Keratinocyte (primary cell): ENCODE measurements at regions not wholly inside any gene's neighbourhood (a gene's known extent, or its start where the extent isn't known, plus 50 kb on each side); places are given as distances from the start of the nearest gene placed in this dataset.

Experiments used
- DNase-seq: peaks from one replicate; pipeline ENCODE4 v3.0.0-alpha.2; 2011; ENCODE audit warnings: low read depth, missing footprints, low spot score
- FAIRE-seq: peaks from 2 replicates; lab custom pipeline; 2011; peaks lifted over from hg19 to GRCh38; lab: Jason Lieb, UNC
- H2AFZ ChIP-seq: 2 replicates; pipeline ENCODE4 v1.6.0; 2012; ENCODE audit warnings: low read length, control low read depth, inconsistent platforms; ENCODE audit not compliant: control insufficient read depth
- H3K27ac ChIP-seq: 2 replicates; pipeline ENCODE4 v1.5.1; 2011; ENCODE audit warnings: low read length; ENCODE audit not compliant: control insufficient read depth, insufficient read depth
- H3K27me3 ChIP-seq: 3 replicates; pipeline ENCODE4 v1.6.0; 2011; ENCODE audit warnings: low read length; ENCODE audit not compliant: control insufficient read depth, insufficient read depth; ENCODE audit errors: extremely low read depth
- H3K36me3 ChIP-seq, 2 experiments: 2 replicates in 1 of 2; 3 replicates in 1 of 2; pipeline ENCODE4 v1.5.1; 2011; ENCODE audit warnings: low read length in 2 of 2, mild to moderate bottlenecking in 1 of 2; ENCODE audit not compliant: control insufficient read depth in 2 of 2, insufficient read depth in 2 of 2; ENCODE audit errors: extremely low read depth in 1 of 2
- H3K4me1 ChIP-seq: 3 replicates; pipeline ENCODE4 v1.5.1; 2011; ENCODE audit warnings: low read length; ENCODE audit not compliant: control insufficient read depth, insufficient read depth; ENCODE audit errors: extremely low read depth
- H3K4me2 ChIP-seq: 3 replicates; pipeline ENCODE4 v1.6.0; 2011; ENCODE audit warnings: low read depth, low read length; ENCODE audit not compliant: control insufficient read depth, insufficient read depth; ENCODE audit errors: extremely low read depth
- H3K4me3 ChIP-seq, 3 experiments: fragments of 200-600 bp in 1 of 3; sonication (generic) in 1 of 3; 2 replicates in 2 of 3; 3 replicates in 1 of 3; pipeline ENCODE4 v1.5.1; 2011 to 2016; ENCODE audit warnings: low read length in 3 of 3, mild to moderate bottlenecking in 3 of 3, control low read depth in 2 of 3, inconsistent platforms in 1 of 3, low read depth in 1 of 3, mixed read lengths in 1 of 3, mixed run types in 1 of 3, moderate library complexity in 1 of 3; ENCODE audit not compliant: control insufficient read depth in 2 of 3, insufficient read depth in 2 of 3; ENCODE audit errors: extremely low read depth in 1 of 3
- H3K79me2 ChIP-seq: 2 replicates; pipeline ENCODE4 v1.6.0; 2012; ENCODE audit warnings: low read length; ENCODE audit not compliant: control insufficient read depth, insufficient read depth
- H3K9ac ChIP-seq: 3 replicates; pipeline ENCODE4 v1.6.0; 2011; ENCODE audit warnings: low read length; ENCODE audit not compliant: control insufficient read depth, insufficient read depth; ENCODE audit errors: extremely low read depth
- H3K9me1 ChIP-seq: 3 replicates; pipeline ENCODE4 v1.6.0; 2011; ENCODE audit warnings: low read length; ENCODE audit not compliant: control insufficient read depth, insufficient read depth; ENCODE audit errors: extremely low read depth
- H3K9me3 ChIP-seq: 2 replicates; pipeline ENCODE4 v1.5.1; 2012; ENCODE audit warnings: low read depth, low read length; ENCODE audit not compliant: control insufficient read depth
- H4K20me1 ChIP-seq: 3 replicates; pipeline ENCODE4 v1.6.0; 2011; ENCODE audit warnings: low read length; ENCODE audit not compliant: control insufficient read depth, insufficient read depth; ENCODE audit errors: extremely low read depth
- EZH2 ChIP-seq: IDR thresholded peaks from one replicate; pipeline ENCODE4 v1.6.1; 2012; ENCODE audit warnings: inconsistent platforms, mild to moderate bottlenecking, low read length, moderate library complexity
- dilution Hi-C: fragments of 300-500 bp; cut with MboI; formaldehyde crosslinking; loops from one replicate; pipeline ENCODE4 v1.7.0; 2020; ENCODE audit warnings: low sequenced_read_pairs; ENCODE audit not compliant: extremely low pct_ligation_motif_present
- TF ChIP-seq, protein P1 (sequence below), 3 experiments: IDR thresholded peaks in 1 of 3; conservative IDR thresholded peaks in 1 of 3; optimal IDR thresholded peaks in 1 of 3; 2 replicates in 2 of 3; 3 replicates in 1 of 3; pipeline versions ENCODE3 to v1.5.1; 2011; ENCODE audit warnings: low read length in 3 of 3, mild to moderate bottlenecking in 3 of 3, moderate library complexity in 2 of 3, control low read depth in 1 of 3, inconsistent platforms in 1 of 3; ENCODE audit not compliant: insufficient read depth in 2 of 3; ENCODE audit errors: extremely low read depth in 1 of 3

- no peak overlapping the region for H3K4me2 ChIP-seq
- no peaks in the 10 kb centered on the region for H3K9me3 ChIP-seq
- DNase-seq, result no peak
- H3K27me3 ChIP-seq, result no peaks in the 10 kb centered on the region
- no peaks in the 10 kb centered on the region for H3K9me1 ChIP-seq
- no peak overlapping the region for H3K27ac ChIP-seq
- H2AFZ ChIP-seq, result peak overlapping the region; percentile 10
- no peak overlapping the region for H3K4me3 ChIP-seq
- H3K36me3 ChIP-seq, result no peaks in the 10 kb centered on the region
- H3K4me1 ChIP-seq, result peaks cover 17% of the 10 kb centered on the region
- no peak for FAIRE-seq
- no peaks in the 10 kb centered on the region for H4K20me1 ChIP-seq
- H3K9ac ChIP-seq, result no peak overlapping the region
- TF ChIP-seq EZH2, result no peak
- TF ChIP-seq, protein P1, sequence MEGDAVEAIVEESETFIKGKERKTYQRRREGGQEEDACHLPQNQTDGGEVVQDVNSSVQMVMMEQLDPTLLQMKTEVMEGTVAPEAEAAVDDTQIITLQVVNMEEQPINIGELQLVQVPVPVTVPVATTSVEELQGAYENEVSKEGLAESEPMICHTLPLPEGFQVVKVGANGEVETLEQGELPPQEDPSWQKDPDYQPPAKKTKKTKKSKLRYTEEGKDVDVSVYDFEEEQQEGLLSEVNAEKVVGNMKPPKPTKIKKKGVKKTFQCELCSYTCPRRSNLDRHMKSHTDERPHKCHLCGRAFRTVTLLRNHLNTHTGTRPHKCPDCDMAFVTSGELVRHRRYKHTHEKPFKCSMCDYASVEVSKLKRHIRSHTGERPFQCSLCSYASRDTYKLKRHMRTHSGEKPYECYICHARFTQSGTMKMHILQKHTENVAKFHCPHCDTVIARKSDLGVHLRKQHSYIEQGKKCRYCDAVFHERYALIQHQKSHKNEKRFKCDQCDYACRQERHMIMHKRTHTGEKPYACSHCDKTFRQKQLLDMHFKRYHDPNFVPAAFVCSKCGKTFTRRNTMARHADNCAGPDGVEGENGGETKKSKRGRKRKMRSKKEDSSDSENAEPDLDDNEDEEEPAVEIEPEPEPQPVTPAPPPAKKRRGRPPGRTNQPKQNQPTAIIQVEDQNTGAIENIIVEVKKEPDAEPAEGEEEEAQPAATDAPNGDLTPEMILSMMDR (optimal IDR thresholded peaks at IDR 0.05 in 1 of 3, IDR thresholded peaks at IDR 0.05 in 1 of 3, conservative IDR thresholded peaks at IDR 0.05 in 1 of 3; ENCODE audit: extremely low read depth in 1 of 3, insufficient read depth in 2 of 3, low read length in 3 of 3), result no peak
- no peaks in the 10 kb centered on the region for H3K79me2 ChIP-seq
- dilution Hi-C loops, result no loop called here
Measured at GRCh38 chr2:191618046-191618780, 59.7 kb upstream of the NABP1 start.

- DNase-seq (no peak), FAIRE-seq (no peak)
- H2AFZ ChIP-seq, result no peak overlapping the region
- H3K36me3 ChIP-seq, result no peaks in the 10 kb centered on the region
- H3K4me1 ChIP-seq, result peaks cover 11% of the 10 kb centered on the region
- H3K79me2 ChIP-seq, result no peaks in the 10 kb centered on the region
- no peaks in the 10 kb centered on the region for H3K9me1 ChIP-seq
- no peaks in the 10 kb centered on the region for H4K20me1 ChIP-seq
- dilution Hi-C loops, result no loop called here
- no peak overlapping the region for H3K4me3 ChIP-seq
- no peak overlapping the region for H3K9ac ChIP-seq
- H3K9me3 ChIP-seq, result no peaks in the 10 kb centered on the region
- no peak overlapping the region for H3K4me2 ChIP-seq
- no peaks in the 10 kb centered on the region for H3K27me3 ChIP-seq
- TF ChIP-seq, protein P1 (optimal IDR thresholded peaks at IDR 0.05 in 1 of 3, IDR thresholded peaks at IDR 0.05 in 1 of 3, conservative IDR thresholded peaks at IDR 0.05 in 1 of 3; ENCODE audit: extremely low read depth in 1 of 3, insufficient read depth in 2 of 3, low read length in 3 of 3), result no peak
- TF ChIP-seq EZH2, result no peak
- H3K27ac ChIP-seq, result no peak overlapping the region
Measured at GRCh38 chr2:191618786-191619185, 59.1 kb upstream of the NABP1 start.
